ENCODE measurements at regions not wholly inside any gene's neighbourhood (a gene's known extent, or its start where the extent isn't known, plus 50 kb on each side); places are given as distances from the start of the nearest gene placed in this dataset.

DNA sequence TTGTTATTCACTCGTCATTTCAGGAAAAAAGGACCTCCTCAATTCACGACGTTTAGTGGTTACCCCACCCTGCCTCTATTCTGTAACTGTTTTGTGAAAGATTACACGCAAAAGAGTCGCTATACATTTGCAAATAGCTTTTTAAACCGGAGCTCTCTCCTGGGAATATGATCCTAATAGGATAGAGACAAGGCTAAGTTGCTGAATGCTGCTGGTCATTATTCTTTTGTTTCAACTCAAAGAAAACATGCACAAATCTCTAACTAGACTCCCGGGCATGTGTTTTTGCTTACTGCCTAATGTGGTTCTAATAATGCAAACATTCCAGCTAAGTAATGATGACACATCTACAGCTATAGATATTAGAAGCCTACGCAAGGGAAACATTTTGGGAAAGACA, 214.6 kb upstream of the MDFIC2 start:
- TF ChIP-seq, protein P1, sequence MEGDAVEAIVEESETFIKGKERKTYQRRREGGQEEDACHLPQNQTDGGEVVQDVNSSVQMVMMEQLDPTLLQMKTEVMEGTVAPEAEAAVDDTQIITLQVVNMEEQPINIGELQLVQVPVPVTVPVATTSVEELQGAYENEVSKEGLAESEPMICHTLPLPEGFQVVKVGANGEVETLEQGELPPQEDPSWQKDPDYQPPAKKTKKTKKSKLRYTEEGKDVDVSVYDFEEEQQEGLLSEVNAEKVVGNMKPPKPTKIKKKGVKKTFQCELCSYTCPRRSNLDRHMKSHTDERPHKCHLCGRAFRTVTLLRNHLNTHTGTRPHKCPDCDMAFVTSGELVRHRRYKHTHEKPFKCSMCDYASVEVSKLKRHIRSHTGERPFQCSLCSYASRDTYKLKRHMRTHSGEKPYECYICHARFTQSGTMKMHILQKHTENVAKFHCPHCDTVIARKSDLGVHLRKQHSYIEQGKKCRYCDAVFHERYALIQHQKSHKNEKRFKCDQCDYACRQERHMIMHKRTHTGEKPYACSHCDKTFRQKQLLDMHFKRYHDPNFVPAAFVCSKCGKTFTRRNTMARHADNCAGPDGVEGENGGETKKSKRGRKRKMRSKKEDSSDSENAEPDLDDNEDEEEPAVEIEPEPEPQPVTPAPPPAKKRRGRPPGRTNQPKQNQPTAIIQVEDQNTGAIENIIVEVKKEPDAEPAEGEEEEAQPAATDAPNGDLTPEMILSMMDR (IDR thresholded peaks at IDR 0.05 in 2 of 3, conservative IDR thresholded peaks at IDR 0.05 in 1 of 3; ENCODE audit: insufficient read depth in 2 of 3, low read depth in 1 of 3, low read length in 3 of 3) = no peak
- TF ChIP-seq POLR2A (conservative IDR thresholded peaks at IDR 0.05) (no peak), CEBPB (tag; IDR thresholded peaks at IDR 0.05) (no peak), LARP7 (IDR thresholded peaks at IDR 0.05) (no peak), HMGN3 (IDR thresholded peaks at IDR 0.05; ENCODE audit: borderline replicate concordance, extremely low read depth, insufficient read length, low read depth, low read length) (no peak), TEAD2 (tag; IDR thresholded peaks at IDR 0.05) (no peak), HMG20B (CRISPR knock-in tag; IDR thresholded peaks at IDR 0.05) (no peak), HCFC1 (IDR thresholded peaks at IDR 0.05; ENCODE audit: low read depth, low read length) (no peak)
- TF ChIP-seq, protein P2, sequence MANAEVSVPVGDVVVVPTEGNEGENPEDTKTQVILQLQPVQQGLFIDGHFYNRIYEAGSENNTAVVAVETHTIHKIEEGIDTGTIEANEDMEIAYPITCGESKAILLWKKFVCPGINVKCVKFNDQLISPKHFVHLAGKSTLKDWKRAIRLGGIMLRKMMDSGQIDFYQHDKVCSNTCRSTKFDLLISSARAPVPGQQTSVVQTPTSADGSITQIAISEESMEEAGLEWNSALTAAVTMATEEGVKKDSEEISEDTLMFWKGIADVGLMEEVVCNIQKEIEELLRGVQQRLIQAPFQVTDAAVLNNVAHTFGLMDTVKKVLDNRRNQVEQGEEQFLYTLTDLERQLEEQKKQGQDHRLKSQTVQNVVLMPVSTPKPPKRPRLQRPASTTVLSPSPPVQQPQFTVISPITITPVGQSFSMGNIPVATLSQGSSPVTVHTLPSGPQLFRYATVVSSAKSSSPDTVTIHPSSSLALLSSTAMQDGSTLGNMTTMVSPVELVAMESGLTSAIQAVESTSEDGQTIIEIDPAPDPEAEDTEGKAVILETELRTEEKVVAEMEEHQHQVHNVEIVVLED (CRISPR knock-in tag; IDR thresholded peaks at IDR 0.05) = no peak
- TF ChIP-seq, protein P3, sequence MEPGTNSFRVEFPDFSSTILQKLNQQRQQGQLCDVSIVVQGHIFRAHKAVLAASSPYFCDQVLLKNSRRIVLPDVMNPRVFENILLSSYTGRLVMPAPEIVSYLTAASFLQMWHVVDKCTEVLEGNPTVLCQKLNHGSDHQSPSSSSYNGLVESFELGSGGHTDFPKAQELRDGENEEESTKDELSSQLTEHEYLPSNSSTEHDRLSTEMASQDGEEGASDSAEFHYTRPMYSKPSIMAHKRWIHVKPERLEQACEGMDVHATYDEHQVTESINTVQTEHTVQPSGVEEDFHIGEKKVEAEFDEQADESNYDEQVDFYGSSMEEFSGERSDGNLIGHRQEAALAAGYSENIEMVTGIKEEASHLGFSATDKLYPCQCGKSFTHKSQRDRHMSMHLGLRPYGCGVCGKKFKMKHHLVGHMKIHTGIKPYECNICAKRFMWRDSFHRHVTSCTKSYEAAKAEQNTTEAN (CRISPR knock-in tag; IDR thresholded peaks at IDR 0.05) = no peak
